Kidney tubule cell (primary cell): ENCODE measurements at regions not wholly inside any gene's neighbourhood (a gene's known extent, or its start where the extent isn't known, plus 50 kb on each side); places are given as distances from the start of the nearest gene placed in this dataset.

Experiments
- DNase-seq: peaks from one replicate; pipeline ENCODE4 v3.0.0-alpha.2; 2018; ENCODE audit warnings: low spot score

GRCh38 chr19:31501427-31502195 is 152.4 kb upstream of the TSHZ3 start:
- no peak for DNase-seq

GRCh38 chr19:31502536-31503170 is 153.4 kb upstream of the TSHZ3 start:
- no peak for DNase-seq

GRCh38 chr19:31503211-31503610 is 154.0 kb upstream of the TSHZ3 start:
- DNase-seq, result no peak

GRCh38 chr19:31504221-31504620 is 155.0 kb upstream of the TSHZ3 start:
- DNase-seq, result no peak

- no peak for DNase-seq
Measured at GRCh38 chr19:31505596-31505910, 156.3 kb upstream of the TSHZ3 start.

GRCh38 chr19:31506102-31506501 is 156.9 kb upstream of the TSHZ3 start:
- DNase-seq, result no peak

GRCh38 chr19:31510635-31511034 is 161.4 kb upstream of the TSHZ3 start:
- DNase-seq, result no peak

GRCh38 chr19:31511098-31511497 is 161.9 kb upstream of the TSHZ3 start:
- DNase-seq, result no peak

GRCh38 chr19:31511696-31512095 is 162.5 kb upstream of the TSHZ3 start:
- DNase-seq, result no peak

- DNase-seq, result no peak
Measured at GRCh38 chr19:31512181-31512970, 163.1 kb upstream of the TSHZ3 start.

GRCh38 chr19:31513841-31514240 is 164.6 kb upstream of the TSHZ3 start:
- no peak for DNase-seq

- DNase-seq, result no peak
Measured at GRCh38 chr19:31515931-31516330, 166.7 kb upstream of the TSHZ3 start.

- DNase-seq, result no peak
Measured at GRCh38 chr19:31516756-31517155, 167.5 kb upstream of the TSHZ3 start.

GRCh38 chr19:31517224-31518180 is 168.3 kb upstream of the TSHZ3 start:
- DNase-seq, result no peak

- DNase-seq, result no peak
Measured at GRCh38 chr19:31518216-31519020, 169.2 kb upstream of the TSHZ3 start.

- no peak for DNase-seq
Measured at GRCh38 chr19:31519256-31519655, 170.0 kb upstream of the TSHZ3 start.

- no peak for DNase-seq
Measured at GRCh38 chr19:31519908-31520307, 170.7 kb upstream of the TSHZ3 start.

- DNase-seq, result no peak
Measured at GRCh38 chr19:31520633-31521032, 171.4 kb upstream of the TSHZ3 start.

- no peak for DNase-seq
Measured at GRCh38 chr19:31525610-31526147, 176.4 kb upstream of the TSHZ3 start.

- no peak for DNase-seq
Measured at GRCh38 chr19:31527443-31527842, 178.2 kb upstream of the TSHZ3 start.

GRCh38 chr19:31528261-31528660 is 179.0 kb upstream of the TSHZ3 start:
- DNase-seq, result no peak
